ENCODE measurements at regions not wholly inside any gene's neighbourhood (a gene's known extent, or its start where the extent isn't known, plus 50 kb on each side); places are given as distances from the start of the nearest gene placed in this dataset.

GRCh38 chr11:45518141-45518832 is 147.1 kb downstream of the CHST1 start:
- DNase-seq (ENCODE audit: low read depth in 2 of 2) = no peak

GRCh38 chr11:45517171-45517770 is 148.2 kb downstream of the CHST1 start:
- no peak for DNase-seq (ENCODE audit: low read depth in 2 of 2)

- no peak for DNase-seq (ENCODE audit: low read depth in 2 of 2)
Measured at GRCh38 chr11:45513821-45514340, 151.5 kb downstream of the CHST1 start.

GRCh38 chr11:45512471-45513148 is 152.8 kb downstream of the CHST1 start:
- no peak for DNase-seq (ENCODE audit: low read depth in 2 of 2)

GRCh38 chr11:45511566-45511965 is 153.9 kb downstream of the CHST1 start:
- no peak for DNase-seq (ENCODE audit: low read depth in 2 of 2)

GRCh38 chr11:45507916-45508315 is 157.5 kb downstream of the CHST1 start:
- DNase-seq (ENCODE audit: low read depth in 2 of 2) = no peak

- no peak for DNase-seq (ENCODE audit: low read depth in 2 of 2)
Measured at GRCh38 chr11:45503311-45503710, 162.1 kb downstream of the CHST1 start.

- no peak for DNase-seq (ENCODE audit: low read depth in 2 of 2)
Measured at GRCh38 chr11:45502226-45502545, 163.2 kb downstream of the CHST1 start.

- no peak for DNase-seq (ENCODE audit: low read depth in 2 of 2)
Measured at GRCh38 chr11:45501392-45502225, 163.8 kb downstream of the CHST1 start.

- no peak for DNase-seq (ENCODE audit: low read depth in 2 of 2)
Measured at GRCh38 chr11:45500451-45500850, 165.0 kb downstream of the CHST1 start.

- DNase-seq (ENCODE audit: low read depth in 2 of 2) = no peak
Measured at GRCh38 chr11:45494738-45495137, 170.7 kb downstream of the CHST1 start.

GRCh38 chr11:45489281-45489905 is 176.0 kb downstream of the CHST1 start:
- DNase-seq (ENCODE audit: low read depth in 2 of 2) = no peak

- DNase-seq (ENCODE audit: low read depth in 2 of 2) = no peak
Measured at GRCh38 chr11:45486461-45486860, 179.0 kb downstream of the CHST1 start.

GRCh38 chr11:45485070-45485707 is 180.2 kb downstream of the CHST1 start:
- no peak for DNase-seq (ENCODE audit: low read depth in 2 of 2)

GRCh38 chr11:45484326-45484883 is 181.0 kb downstream of the CHST1 start:
- no peak for DNase-seq (ENCODE audit: low read depth in 2 of 2)

- DNase-seq (ENCODE audit: low read depth in 2 of 2) = no peak
Measured at GRCh38 chr11:45483416-45483815, 182.0 kb downstream of the CHST1 start.

- DNase-seq (ENCODE audit: low read depth in 2 of 2) = no peak
Measured at GRCh38 chr11:45482331-45482730, 183.1 kb downstream of the CHST1 start.

- no peak for DNase-seq (ENCODE audit: low read depth in 2 of 2)
Measured at GRCh38 chr11:45481026-45481425, 184.4 kb downstream of the CHST1 start.

- no peak for DNase-seq (ENCODE audit: low read depth in 2 of 2)
Measured at GRCh38 chr11:45477588-45477987, 187.8 kb downstream of the CHST1 start.

GRCh38 chr11:45476126-45476525 is 189.3 kb downstream of the CHST1 start:
- DNase-seq (ENCODE audit: low read depth in 2 of 2) = no peak

- no peak for DNase-seq (ENCODE audit: low read depth in 2 of 2)
Measured at GRCh38 chr11:45475173-45475572, 189.0 kb upstream of the SYT13 start.
